ENCODE measurements at regions not wholly inside any gene's neighbourhood (a gene's known extent, or its start where the extent isn't known, plus 50 kb on each side); places are given as distances from the start of the nearest gene placed in this dataset.

DNA sequence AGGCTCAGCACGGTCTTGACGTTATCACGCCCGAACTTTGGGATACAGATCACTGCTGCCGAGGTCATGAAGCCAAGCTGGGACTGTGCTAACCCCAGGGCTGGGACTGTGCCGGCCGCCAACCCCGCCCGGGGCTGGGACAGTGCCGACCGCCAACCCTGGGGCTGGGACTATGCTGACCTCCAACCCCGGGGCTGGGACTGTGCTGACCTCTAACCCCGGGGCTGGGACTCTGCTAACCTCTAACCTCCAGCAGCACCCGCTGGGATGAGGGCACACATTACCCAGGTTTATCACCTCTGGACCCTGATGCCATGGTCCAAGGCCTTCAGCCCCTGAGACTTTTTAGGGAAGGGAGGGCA, 129.7 kb downstream of the IGLL1 start:
- no peak for TF ChIP-seq CTCF (IDR thresholded peaks at IDR 0.05)
- no peak for TF ChIP-seq EP300 (IDR thresholded peaks at IDR 0.05)
- TF ChIP-seq POLR2A (IDR thresholded peaks at IDR 0.05): no peak
